ENCODE measurements at regions not wholly inside any gene's neighbourhood (a gene's known extent, or its start where the extent isn't known, plus 50 kb on each side); places are given as distances from the start of the nearest gene placed in this dataset.

GRCh38 chr21:37970548-37970947 lies 54.3 kb upstream of the KCNJ6 start:
- H3K27me3 ChIP-seq (ENCODE audit: control insufficient read depth in 4 of 4, insufficient read depth in 4 of 4, low read length in 3 of 4) = peaks cover 0 to 4% (median 1%) of the 10 kb centered on the region in 4 donors
- H3K4me1 ChIP-seq (ENCODE audit: control insufficient read depth in 4 of 4, insufficient read depth in 4 of 4, low read length in 3 of 4) = no peaks in the 10 kb centered on the region
- 50% methylated on average over 4 of the region's 4 CpGs for WGBS
- no peak overlapping the region for H3K9ac ChIP-seq (ENCODE audit: low read depth in 1 of 2, low read length in 2 of 2)
- no peak for DNase-seq (ENCODE audit: low spot score)
- H3K4me3 ChIP-seq (ENCODE audit: low read depth in 1 of 3, low read length in 3 of 3) = no peak overlapping the region
- no peaks in the 10 kb centered on the region for H3K9me3 ChIP-seq (ENCODE audit: control insufficient read depth in 4 of 4, low read length in 3 of 4)
- TF ChIP-seq JUND (IDR thresholded peaks at IDR 0.05) = no peak
- TF ChIP-seq, protein P1, sequence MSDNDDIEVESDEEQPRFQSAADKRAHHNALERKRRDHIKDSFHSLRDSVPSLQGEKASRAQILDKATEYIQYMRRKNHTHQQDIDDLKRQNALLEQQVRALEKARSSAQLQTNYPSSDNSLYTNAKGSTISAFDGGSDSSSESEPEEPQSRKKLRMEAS (IDR thresholded peaks at IDR 0.05) = no peak
- no peak for TF ChIP-seq GABPA (IDR thresholded peaks at IDR 0.05 in 1 of 2, conservative IDR thresholded peaks at IDR 0.05 in 1 of 2)
- H3K27ac ChIP-seq (ENCODE audit: low read depth in 1 of 2, low read length in 2 of 2) = no peak overlapping the region
- H3K36me3 ChIP-seq (ENCODE audit: control insufficient read depth in 4 of 4, insufficient read depth in 3 of 4, low read depth in 1 of 4, low read length in 3 of 4) = no peaks in the 10 kb centered on the region

- DNase-seq (ENCODE audit: low spot score) = no peak
- Histone ChIP-seq H3K4me1 (ENCODE audit: control insufficient read depth in 4 of 4, insufficient read depth in 4 of 4, low read length in 3 of 4) (no peaks in the 10 kb centered on the region), H3K4me3 (ENCODE audit: low read depth in 1 of 3, low read length in 3 of 3) (no peak overlapping the region), H3K36me3 (ENCODE audit: control insufficient read depth in 4 of 4, insufficient read depth in 3 of 4, low read depth in 1 of 4, low read length in 3 of 4) (no peaks in the 10 kb centered on the region), H3K9me3 (ENCODE audit: control insufficient read depth in 4 of 4, low read length in 3 of 4) (no peaks in the 10 kb centered on the region), H3K27ac (ENCODE audit: low read depth in 1 of 2, low read length in 2 of 2) (no peak overlapping the region), H3K9ac (ENCODE audit: low read depth in 1 of 2, low read length in 2 of 2) (no peak overlapping the region), H3K27me3 (ENCODE audit: control insufficient read depth in 4 of 4, insufficient read depth in 4 of 4, low read length in 3 of 4) (peaks cover 0 to 4% (median 1%) of the 10 kb centered on the region in 4 donors)
- TF ChIP-seq NR2F2 (IDR thresholded peaks at IDR 0.05) (no peak), FOXA1 (IDR thresholded peaks at IDR 0.05) (no peak), HNF4A (conservative IDR thresholded peaks at IDR 0.05) (no peak), ZBTB33 (IDR thresholded peaks at IDR 0.05) (no peak)
- 49% methylated on average over 6 of the region's 6 CpGs for whole genome bisulfite sequencing
Measured at GRCh38 chr21:37971390-37971950, 55.2 kb upstream of the KCNJ6 start.

- H3K4me1 ChIP-seq (ENCODE audit: control insufficient read depth in 4 of 4, insufficient read depth in 4 of 4, low read length in 3 of 4) = no peaks in the 10 kb centered on the region
- TF ChIP-seq HNF4G (IDR thresholded peaks at IDR 0.05) = no peak
- TF ChIP-seq RXRA (IDR thresholded peaks at IDR 0.05) = no peak
- no peak for TF ChIP-seq CTCF (IDR thresholded peaks at IDR 0.05; ENCODE audit: low read depth, low read length, missing input control)
- TF ChIP-seq FOXA2 (IDR thresholded peaks at IDR 0.05) = no peak
- TF ChIP-seq ZBTB33 (IDR thresholded peaks at IDR 0.05) = no peak
- no peak for TF ChIP-seq NR2F2 (IDR thresholded peaks at IDR 0.05)
- TF ChIP-seq JUND (IDR thresholded peaks at IDR 0.05) = no peak
- no peak for TF ChIP-seq RAD21 (IDR thresholded peaks at IDR 0.05)
- TF ChIP-seq TAF1 (conservative IDR thresholded peaks at IDR 0.05) = no peak
- no peak for TF ChIP-seq GABPA (IDR thresholded peaks at IDR 0.05 in 1 of 2, conservative IDR thresholded peaks at IDR 0.05 in 1 of 2)
- TF ChIP-seq, protein P2, sequence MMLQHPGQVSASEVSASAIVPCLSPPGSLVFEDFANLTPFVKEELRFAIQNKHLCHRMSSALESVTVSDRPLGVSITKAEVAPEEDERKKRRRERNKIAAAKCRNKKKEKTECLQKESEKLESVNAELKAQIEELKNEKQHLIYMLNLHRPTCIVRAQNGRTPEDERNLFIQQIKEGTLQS (IDR thresholded peaks at IDR 0.05) = no peak
- TF ChIP-seq, protein P1 (IDR thresholded peaks at IDR 0.05) = no peak
- TF ChIP-seq HNF4A (conservative IDR thresholded peaks at IDR 0.05) = no peak
- TF ChIP-seq, protein P3, sequence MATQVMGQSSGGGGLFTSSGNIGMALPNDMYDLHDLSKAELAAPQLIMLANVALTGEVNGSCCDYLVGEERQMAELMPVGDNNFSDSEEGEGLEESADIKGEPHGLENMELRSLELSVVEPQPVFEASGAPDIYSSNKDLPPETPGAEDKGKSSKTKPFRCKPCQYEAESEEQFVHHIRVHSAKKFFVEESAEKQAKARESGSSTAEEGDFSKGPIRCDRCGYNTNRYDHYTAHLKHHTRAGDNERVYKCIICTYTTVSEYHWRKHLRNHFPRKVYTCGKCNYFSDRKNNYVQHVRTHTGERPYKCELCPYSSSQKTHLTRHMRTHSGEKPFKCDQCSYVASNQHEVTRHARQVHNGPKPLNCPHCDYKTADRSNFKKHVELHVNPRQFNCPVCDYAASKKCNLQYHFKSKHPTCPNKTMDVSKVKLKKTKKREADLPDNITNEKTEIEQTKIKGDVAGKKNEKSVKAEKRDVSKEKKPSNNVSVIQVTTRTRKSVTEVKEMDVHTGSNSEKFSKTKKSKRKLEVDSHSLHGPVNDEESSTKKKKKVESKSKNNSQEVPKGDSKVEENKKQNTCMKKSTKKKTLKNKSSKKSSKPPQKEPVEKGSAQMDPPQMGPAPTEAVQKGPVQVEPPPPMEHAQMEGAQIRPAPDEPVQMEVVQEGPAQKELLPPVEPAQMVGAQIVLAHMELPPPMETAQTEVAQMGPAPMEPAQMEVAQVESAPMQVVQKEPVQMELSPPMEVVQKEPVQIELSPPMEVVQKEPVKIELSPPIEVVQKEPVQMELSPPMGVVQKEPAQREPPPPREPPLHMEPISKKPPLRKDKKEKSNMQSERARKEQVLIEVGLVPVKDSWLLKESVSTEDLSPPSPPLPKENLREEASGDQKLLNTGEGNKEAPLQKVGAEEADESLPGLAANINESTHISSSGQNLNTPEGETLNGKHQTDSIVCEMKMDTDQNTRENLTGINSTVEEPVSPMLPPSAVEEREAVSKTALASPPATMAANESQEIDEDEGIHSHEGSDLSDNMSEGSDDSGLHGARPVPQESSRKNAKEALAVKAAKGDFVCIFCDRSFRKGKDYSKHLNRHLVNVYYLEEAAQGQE (IDR thresholded peaks at IDR 0.05) = no peak
- no peak for DNase-seq (ENCODE audit: low spot score)
Measured at GRCh38 chr21:37974081-37974480, 57.8 kb upstream of the KCNJ6 start.

More at GRCh38 chr21:37974081-37974480, 57.8 kb upstream of the KCNJ6 start:
- no peaks in the 10 kb centered on the region for H3K9me3 ChIP-seq (ENCODE audit: control insufficient read depth in 4 of 4, low read length in 3 of 4)
- peaks cover 0 to 3% (median 1%) of the 10 kb centered on the region in 4 donors for H3K27me3 ChIP-seq (ENCODE audit: control insufficient read depth in 4 of 4, insufficient read depth in 4 of 4, low read length in 3 of 4)
- 84% methylated on average over 6 of the region's 6 CpGs for WGBS
- H3K9ac ChIP-seq (ENCODE audit: low read depth in 1 of 2, low read length in 2 of 2) = no peak overlapping the region
- no peak overlapping the region for H3K27ac ChIP-seq (ENCODE audit: low read depth in 1 of 2, low read length in 2 of 2)
- H3K36me3 ChIP-seq (ENCODE audit: control insufficient read depth in 4 of 4, insufficient read depth in 3 of 4, low read depth in 1 of 4, low read length in 3 of 4) = no peaks in the 10 kb centered on the region
- no peak overlapping the region for H3K4me3 ChIP-seq (ENCODE audit: low read depth in 1 of 3, low read length in 3 of 3)
